Neuronal stem cell (in vitro differentiated cells): ENCODE measurements at regions not wholly inside any gene's neighbourhood (a gene's known extent, or its start where the extent isn't known, plus 50 kb on each side); places are given as distances from the start of the nearest gene placed in this dataset.
A peak's percentile ranks its signal among the peaks of the same experiment; 100 is the strongest.

Experiments used
- DNase-seq: peaks from one replicate; pipeline ENCODE4 v3.0.0-alpha.2; 2013; ENCODE audit warnings: low spot score
- H2AFZ ChIP-seq: one replicate; pipeline ENCODE4 v1.6.1; 2013; ENCODE audit warnings: mild to moderate bottlenecking, low read length, inconsistent platforms
- H2AK5ac ChIP-seq: 2 replicates; pipeline ENCODE4 v1.6.1; 2013; ENCODE audit warnings: low read depth, mild to moderate bottlenecking, inconsistent platforms, low read length, moderate library complexity, mixed read lengths
- H2BK120ac ChIP-seq: 2 replicates; pipeline ENCODE4 v1.6.1; 2013; ENCODE audit warnings: low read depth, mild to moderate bottlenecking, inconsistent platforms, low read length, moderate library complexity, mixed read lengths
- H2BK12ac ChIP-seq: one replicate; pipeline ENCODE4 v1.6.1; 2013; ENCODE audit warnings: low read length, inconsistent platforms
- H2BK15ac ChIP-seq: 2 replicates; pipeline ENCODE4 v1.6.1; 2013; ENCODE audit warnings: mild to moderate bottlenecking, low read length, inconsistent platforms, mixed read lengths
- H2BK5ac ChIP-seq: one replicate; pipeline ENCODE4 v1.6.1; 2013; ENCODE audit warnings: inconsistent platforms, mild to moderate bottlenecking, low read length, moderate library complexity
- H3K14ac ChIP-seq: one replicate; pipeline ENCODE4 v1.6.1; 2013; ENCODE audit warnings: low read length, inconsistent platforms
- H3K18ac ChIP-seq: 2 replicates; pipeline ENCODE4 v1.6.1; 2013; ENCODE audit warnings: low read length, inconsistent platforms
- H3K23ac ChIP-seq: 2 replicates; pipeline ENCODE4 v1.6.1; 2013; ENCODE audit warnings: low read depth, mild to moderate bottlenecking, mixed read lengths, low read length, inconsistent platforms; ENCODE audit not compliant: poor library complexity
- H3K27ac ChIP-seq: replicated peaks from 3 replicates; pipeline ENCODE4 v1.5.1; 2013; ENCODE audit warnings: low read length, inconsistent platforms
- H3K27me3 ChIP-seq, 3 experiments: 2 replicates each; pipeline ENCODE4 v1.6.1; 2013; ENCODE audit warnings: low read length in 3 of 3, mild to moderate bottlenecking in 2 of 3, inconsistent platforms in 1 of 3, low read depth in 1 of 3, mixed read lengths in 1 of 3, moderate library complexity in 1 of 3; ENCODE audit not compliant: control insufficient read depth in 3 of 3, insufficient read depth in 3 of 3
- H3K36me3 ChIP-seq, 2 donors: replicated peaks in 1 of 2; 2 replicates each; pipeline ENCODE4 v1.6.1; 2013; ENCODE audit warnings: low read length in 2 of 2; ENCODE audit not compliant: control insufficient read depth in 2 of 2, insufficient read depth in 2 of 2
- H3K4ac ChIP-seq: 2 replicates; pipeline ENCODE4 v1.6.1; 2013; ENCODE audit warnings: inconsistent platforms, mild to moderate bottlenecking, low read length, moderate library complexity
- H3K4me1 ChIP-seq, 2 donors: 1 replicate in 1 of 2; 2 replicates in 1 of 2; pipeline ENCODE4 v1.6.1; 2013; ENCODE audit warnings: low read length in 2 of 2, low read depth in 1 of 2; ENCODE audit not compliant: control insufficient read depth in 2 of 2, insufficient read depth in 1 of 2
- H3K4me2 ChIP-seq: one replicate; pipeline ENCODE4 v1.6.1; 2013; ENCODE audit warnings: mild to moderate bottlenecking, low read length, inconsistent platforms; ENCODE audit not compliant: insufficient read depth, poor library complexity, severe bottlenecking
- H3K4me3 ChIP-seq, 2 donors: 2 replicates each; pipeline ENCODE4 v1.5.1; 2013; ENCODE audit warnings: low read length in 2 of 2, mild to moderate bottlenecking in 2 of 2, inconsistent platforms in 1 of 2, moderate library complexity in 1 of 2
- H3K79me1 ChIP-seq: one replicate; pipeline ENCODE4 v1.6.1; 2013; ENCODE audit warnings: low read depth, mild to moderate bottlenecking, inconsistent platforms, low read length, moderate library complexity
- H3K9ac ChIP-seq: one replicate; pipeline ENCODE4 v1.6.1; 2013; ENCODE audit warnings: mild to moderate bottlenecking, low read depth, low read length, inconsistent platforms; ENCODE audit not compliant: poor library complexity
- H3K9me3 ChIP-seq, 2 donors: replicated peaks in 1 of 2; 2 replicates each; pipeline versions ENCODE3 to v1.6.1; 2013; ENCODE audit warnings: low read length in 2 of 2, mild to moderate bottlenecking in 2 of 2, inconsistent platforms in 1 of 2, low read depth in 1 of 2, mixed read lengths in 1 of 2, moderate library complexity in 1 of 2; ENCODE audit not compliant: control insufficient read depth in 2 of 2, insufficient read depth in 1 of 2
- H4K8ac ChIP-seq: one replicate; pipeline ENCODE4 v1.6.1; 2013; ENCODE audit warnings: low read depth, mild to moderate bottlenecking, inconsistent platforms, low read length, moderate library complexity
- H4K91ac ChIP-seq: one replicate; pipeline ENCODE4 v1.6.1; 2013; ENCODE audit warnings: low read length, low read depth, mild to moderate bottlenecking, inconsistent platforms; ENCODE audit not compliant: poor library complexity
- WGBS, 2 donors: extraction: QIAGEN DNeasy Blood & Tissue Kit; methylation state at CpG; one replicate each; pipeline ENCODE4 v1.1.7; 2013; ENCODE audit warnings: missing lambda C conversion rate in 2 of 2, mixed read lengths in 1 of 2; ENCODE audit not compliant: insufficient read length in 2 of 2, insufficient replicate concordance in 1 of 2; ENCODE audit errors: extremely low coverage in 2 of 2; 5-methylcytosine and 5-hydroxymethylcytosine counted together

DNA sequence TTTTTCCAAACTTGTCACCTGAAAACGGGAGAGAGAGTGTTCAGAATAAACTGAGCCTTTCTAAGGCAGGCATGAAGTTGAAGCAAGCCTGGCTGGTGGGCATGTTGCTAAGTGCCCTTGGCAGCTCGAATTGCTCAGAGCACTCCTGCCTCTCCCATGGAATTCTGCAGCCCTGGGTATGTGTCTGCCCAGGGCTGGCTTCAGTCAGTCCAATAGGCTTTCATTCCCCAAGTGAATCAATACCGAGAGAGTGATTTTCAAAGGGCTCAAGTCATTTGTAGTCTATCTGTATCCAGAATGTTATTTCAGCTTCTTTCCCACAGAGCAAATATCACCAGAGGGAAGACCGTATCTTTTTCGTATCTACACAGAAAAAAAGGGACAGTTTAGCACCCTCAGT is 415.5 kb upstream of the COBL start:
- no peak overlapping the region for H2BK15ac ChIP-seq
- no peak overlapping the region for H4K91ac ChIP-seq
- H3K4me3 ChIP-seq, result no peak overlapping the region
- H3K4ac ChIP-seq, result no peak overlapping the region
- no peak overlapping the region for H3K14ac ChIP-seq
- H3K4me2 ChIP-seq, result no peak overlapping the region
- WGBS, 2 donors, result no CpG with 5 or more reads among the region's 5 CpGs
- H2BK12ac ChIP-seq, result no peak overlapping the region
- no peak overlapping the region for H3K18ac ChIP-seq
- no peaks in the 10 kb centered on the region for H3K36me3 ChIP-seq
- peak overlapping the region; percentile 32 for H2AFZ ChIP-seq
- H3K23ac ChIP-seq, result no peak overlapping the region
- H3K79me1 ChIP-seq, result no peaks in the 10 kb centered on the region
- H3K27ac ChIP-seq, result no peak overlapping the region
- peaks cover 2 to 13% of the 10 kb centered on the region in 2 donors for H3K9me3 ChIP-seq
- no peak for DNase-seq
- no peak overlapping the region for H2BK5ac ChIP-seq
- H2BK120ac ChIP-seq, result no peak overlapping the region
- no peak overlapping the region for H3K9ac ChIP-seq
- no peak overlapping the region for H2AK5ac ChIP-seq
- peaks cover 0 to 12% of the 10 kb centered on the region in 2 donors for H3K4me1 ChIP-seq
- no peaks in the 10 kb centered on the region for H3K27me3 ChIP-seq
- H4K8ac ChIP-seq, result no peak overlapping the region

DNA sequence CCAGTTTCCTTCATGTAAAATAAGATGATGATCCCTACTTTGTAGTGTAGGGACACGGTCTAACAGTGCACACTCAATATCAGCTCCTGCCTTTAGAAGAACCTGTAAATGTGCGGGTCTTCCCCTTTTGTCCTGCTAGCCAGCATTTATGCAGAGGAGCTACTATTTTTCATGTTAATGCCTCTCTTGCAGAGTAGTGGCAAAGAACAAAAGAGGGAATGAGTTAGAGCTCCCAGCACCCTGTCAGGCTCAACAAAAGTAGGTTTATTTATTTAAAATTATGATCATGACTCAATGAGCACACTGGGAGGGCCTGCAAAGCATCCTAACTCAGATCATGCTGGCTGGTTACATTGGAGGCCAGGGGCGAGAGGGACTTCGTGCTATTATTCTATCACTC is 414.5 kb upstream of the COBL start:
- no CpG with 5 or more reads among the region's 4 CpGs for WGBS, 2 donors

DNA sequence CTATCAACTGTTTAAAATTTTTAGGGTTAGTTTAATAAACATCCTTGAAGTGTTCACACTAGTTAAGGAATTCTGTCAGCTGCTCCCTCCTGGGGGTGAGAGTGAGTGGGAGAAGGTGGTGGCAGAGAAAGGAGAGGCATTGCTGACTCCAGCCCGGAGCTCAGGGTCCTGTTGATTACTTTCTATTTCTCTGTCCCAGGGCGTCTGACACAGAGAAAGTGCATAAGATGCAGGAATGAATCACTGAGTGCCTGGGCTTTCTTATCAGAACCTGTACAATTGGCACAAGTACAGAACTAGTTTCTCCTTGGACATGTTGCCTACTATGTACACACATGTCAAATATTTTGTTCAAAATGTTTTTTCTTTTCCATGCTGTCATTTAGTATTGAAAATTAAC is 410.8 kb upstream of the COBL start:
- Histone ChIP-seq H2BK120ac (no peak overlapping the region), H2BK12ac (no peak overlapping the region), H3K79me1 (no peaks in the 10 kb centered on the region), H3K4me3 (no peak overlapping the region), H3K9ac (no peak overlapping the region), H3K4me2 (no peak overlapping the region), H2BK5ac (no peak overlapping the region), H3K36me3 (no peaks in the 10 kb centered on the region), H3K4me1 (peaks cover 0 to 11% of the 10 kb centered on the region in 2 donors), H2AFZ (no peak overlapping the region), H2AK5ac (no peak overlapping the region), H4K8ac (no peak overlapping the region), H3K4ac (no peak overlapping the region), H4K91ac (no peak overlapping the region), H3K27me3 (no peaks in the 10 kb centered on the region), H3K18ac (no peak overlapping the region), H3K27ac (no peak overlapping the region), H3K23ac (no peak overlapping the region), H3K14ac (no peak overlapping the region), H3K9me3 (no peaks in the 10 kb centered on the region), H2BK15ac (no peak overlapping the region)
- no peak for DNase-seq
- no CpG with 5 or more reads among the region's 2 CpGs for WGBS, 2 donors

More for the DNA sequence above, 414.5 kb upstream of the COBL start:
- H3K4ac ChIP-seq, result no peak overlapping the region
- no peak overlapping the region for H3K23ac ChIP-seq
- H3K4me1 ChIP-seq, result peaks cover 0 to 12% of the 10 kb centered on the region in 2 donors
- no peak overlapping the region for H3K14ac ChIP-seq
- H4K8ac ChIP-seq, result no peak overlapping the region
- H2BK5ac ChIP-seq, result no peak overlapping the region
- no peak for DNase-seq
- H3K18ac ChIP-seq, result no peak overlapping the region
- no peak overlapping the region for H2BK15ac ChIP-seq
- H3K36me3 ChIP-seq, result no peaks in the 10 kb centered on the region
- H3K4me3 ChIP-seq, result no peak overlapping the region
- H2AFZ ChIP-seq, result peak overlapping the region; percentile 18
- H3K27me3 ChIP-seq, result no peaks in the 10 kb centered on the region
- H3K9me3 ChIP-seq, result peaks cover 2 to 13% of the 10 kb centered on the region in 2 donors
- H2BK120ac ChIP-seq, result no peak overlapping the region
- H3K4me2 ChIP-seq, result no peak overlapping the region
- H4K91ac ChIP-seq, result no peak overlapping the region
- no peak overlapping the region for H3K27ac ChIP-seq
- no peaks in the 10 kb centered on the region for H3K79me1 ChIP-seq
- H2AK5ac ChIP-seq, result no peak overlapping the region
- H2BK12ac ChIP-seq, result no peak overlapping the region
- no peak overlapping the region for H3K9ac ChIP-seq

DNA sequence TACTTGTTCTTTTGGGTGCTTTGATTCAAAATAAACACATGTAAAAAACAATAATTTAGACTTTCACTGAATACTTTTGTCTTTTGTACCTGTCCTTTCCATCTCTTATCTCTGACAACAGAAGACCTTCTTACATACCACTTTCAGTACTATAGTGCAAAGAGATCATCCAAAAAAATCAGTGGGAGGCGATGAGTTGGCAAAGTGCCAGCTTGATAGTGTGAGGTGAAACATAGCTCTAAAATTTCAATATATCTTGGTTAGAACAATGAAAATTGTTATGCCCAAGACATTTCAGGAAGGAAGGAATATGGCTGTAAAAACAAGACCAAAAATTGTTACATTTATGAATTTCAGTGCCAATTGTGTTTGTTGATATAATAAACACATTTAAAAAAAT is 390.2 kb upstream of the COBL start:
- Histone ChIP-seq H3K14ac (no peak overlapping the region), H3K27ac (no peak overlapping the region), H3K23ac (no peak overlapping the region), H2BK5ac (no peak overlapping the region), H3K4ac (no peak overlapping the region), H4K91ac (no peak overlapping the region), H3K27me3 (no peaks in the 10 kb centered on the region), H2BK120ac (no peak overlapping the region), H3K4me1 (no peaks in the 10 kb centered on the region), H3K4me3 (no peak overlapping the region), H2AFZ (no peak overlapping the region), H3K9ac (no peak overlapping the region), H2BK12ac (no peak overlapping the region), H3K4me2 (no peak overlapping the region), H4K8ac (no peak overlapping the region), H3K9me3 (peaks cover 2 to 6% of the 10 kb centered on the region in 2 donors), H3K36me3 (no peaks in the 10 kb centered on the region), H3K18ac (no peak overlapping the region), H3K79me1 (no peaks in the 10 kb centered on the region), H2BK15ac (no peak overlapping the region), H2AK5ac (no peak overlapping the region)
- DNase-seq, result no peak
- no CpG with 5 or more reads among the region's 1 CpG for WGBS, 2 donors
